NCI-H524 treated with DMSO at 0.1 percent for 48 hours (cell line): ENCODE measurements at regions not wholly inside any gene's neighbourhood (a gene's known extent, or its start where the extent isn't known, plus 50 kb on each side); places are given as distances from the start of the nearest gene placed in this dataset.
A peak's percentile ranks its signal among the peaks of the same experiment; 100 is the strongest.

Experiments
- DNase-seq: peaks from one replicate; lab custom pipeline; 2025; lab: John Stamatoyannopoulos, UW

GRCh38 chr2:2717406-2717805 lies 386.3 kb upstream of the MYT1L start:
- DNase-seq = no peak

GRCh38 chr2:2716771-2717170 lies 385.7 kb upstream of the MYT1L start:
- DNase-seq = no peak

- no peak for DNase-seq
Observed at GRCh38 chr2:2715036-2715818, 384.2 kb upstream of the MYT1L start.

GRCh38 chr2:2714408-2714807 lies 383.3 kb upstream of the MYT1L start:
- no peak for DNase-seq

- DNase-seq = no peak
Observed at GRCh38 chr2:2709431-2709770, 378.3 kb upstream of the MYT1L start.

- DNase-seq = no peak
Observed at GRCh38 chr2:2708575-2709430, 377.7 kb upstream of the MYT1L start.

- DNase-seq = no peak
Observed at GRCh38 chr2:2707206-2707991, 376.3 kb upstream of the MYT1L start.

GRCh38 chr2:2706306-2706705 lies 375.2 kb upstream of the MYT1L start:
- DNase-seq = no peak

- DNase-seq = no peak
Observed at GRCh38 chr2:2705871-2706270, 374.8 kb upstream of the MYT1L start.

- DNase-seq = no peak
Observed at GRCh38 chr2:2704428-2705090, 373.5 kb upstream of the MYT1L start.

- no peak for DNase-seq
Observed at GRCh38 chr2:2703762-2704427, 372.8 kb upstream of the MYT1L start.

- DNase-seq = no peak
Observed at GRCh38 chr2:2703172-2703571, 372.1 kb upstream of the MYT1L start.

GRCh38 chr2:2702385-2702784 lies 371.3 kb upstream of the MYT1L start:
- no peak for DNase-seq

- no peak for DNase-seq
Observed at GRCh38 chr2:2701813-2702212, 370.7 kb upstream of the MYT1L start.

GRCh38 chr2:2701176-2701781 lies 370.2 kb upstream of the MYT1L start:
- DNase-seq = no peak

GRCh38 chr2:2699121-2699505 lies 368.0 kb upstream of the MYT1L start:
- DNase-seq = no peak

GRCh38 chr2:2698182-2699120 lies 367.4 kb upstream of the MYT1L start:
- DNase-seq = peak; percentile 33

GRCh38 chr2:2696733-2697455 lies 365.8 kb upstream of the MYT1L start:
- no peak for DNase-seq

- no peak for DNase-seq
Observed at GRCh38 chr2:2696325-2696724, 365.2 kb upstream of the MYT1L start.
